GM18873 (cell line): ENCODE measurements at regions not wholly inside any gene's neighbourhood (a gene's known extent, or its start where the extent isn't known, plus 50 kb on each side); places are given as distances from the start of the nearest gene placed in this dataset.
A peak's percentile ranks its signal among the peaks of the same experiment; 100 is the strongest.
"Not testable (repeated sequence)": the region's sequence is repeated elsewhere in the genome, so short reads cannot be mapped to it uniquely, and the experiment has no call there.

Experiments
- ATAC-seq: cut with Tn5 transposase; IDR thresholded peaks from one replicate; pipeline ENCODE4 v1.9.1; 2021; ENCODE audit warnings: mild to moderate bottlenecking, moderate library complexity, moderate number of reproducible peaks; ENCODE audit not compliant: unreplicated experiment, low FRiP score

DNA sequence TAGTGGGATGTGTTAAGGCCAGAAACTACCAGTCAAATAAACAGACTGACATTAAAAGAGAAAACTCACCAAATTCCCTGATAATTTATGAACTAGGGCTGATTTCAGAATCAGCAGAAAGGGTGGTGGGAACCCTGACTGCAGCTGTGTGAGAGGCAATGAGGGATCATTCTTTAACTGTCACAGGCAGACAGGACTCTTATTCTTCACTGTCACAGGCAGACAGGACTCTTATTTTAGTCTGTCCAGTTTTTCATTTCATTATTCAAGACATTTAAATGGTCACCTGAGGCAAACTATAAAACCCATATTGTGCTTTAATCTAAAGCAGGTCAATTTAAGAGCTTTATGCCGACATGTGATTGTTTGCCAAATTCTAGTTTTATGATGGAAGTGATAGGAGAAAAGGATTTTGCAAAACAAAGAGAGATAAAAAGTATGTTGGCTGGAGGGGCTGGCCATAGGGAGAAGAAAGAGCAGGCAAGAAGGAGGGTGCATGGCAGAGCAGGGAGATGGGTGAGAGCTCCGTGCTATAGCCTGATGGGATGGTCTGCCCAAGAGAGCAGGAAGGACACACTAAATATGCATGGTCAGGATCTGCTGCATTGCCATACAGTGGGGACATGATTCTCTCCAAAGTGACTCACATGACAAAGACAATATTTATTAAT, 366.8 kb downstream of the ANAPC1 start:
- ATAC-seq: not testable (repeated sequence)

DNA sequence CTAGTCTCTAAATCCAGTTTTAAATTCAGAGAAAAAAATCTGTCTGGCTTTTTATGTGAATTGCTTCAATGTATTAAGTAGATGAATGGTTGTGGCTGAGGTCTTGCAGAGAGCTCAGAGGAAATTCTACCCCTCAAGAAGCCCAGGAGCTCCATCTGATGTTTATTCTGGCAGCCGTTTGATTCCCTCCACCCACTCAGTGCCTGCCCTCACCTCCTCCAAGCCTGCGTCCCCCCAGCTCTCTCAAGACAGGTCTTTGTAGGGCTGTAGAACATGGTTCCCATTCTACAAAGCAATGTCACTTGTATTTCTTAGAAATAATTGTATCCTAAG, 366.3 kb downstream of the ANAPC1 start:
- not testable (repeated sequence) for ATAC-seq

DNA sequence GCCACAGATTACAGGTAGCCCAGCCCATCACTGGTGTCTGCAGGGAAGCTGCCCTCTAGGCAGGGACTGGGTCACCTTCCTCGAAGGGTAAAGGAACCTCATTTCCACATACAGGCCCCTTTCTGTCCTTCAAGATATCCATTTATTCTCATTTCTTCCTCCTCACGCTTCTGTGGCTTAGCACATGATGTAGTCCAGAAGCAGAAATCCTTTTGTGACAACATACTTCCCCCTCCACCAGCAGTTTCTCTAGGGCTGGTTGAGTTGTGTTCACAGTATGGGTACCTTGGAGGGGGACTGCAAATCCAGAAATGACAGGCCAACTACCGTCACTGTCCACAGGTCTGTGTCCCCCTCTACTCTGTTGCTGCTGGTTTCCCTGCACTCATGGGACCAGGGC, 364.9 kb downstream of the ANAPC1 start:
- ATAC-seq: no peak

DNA sequence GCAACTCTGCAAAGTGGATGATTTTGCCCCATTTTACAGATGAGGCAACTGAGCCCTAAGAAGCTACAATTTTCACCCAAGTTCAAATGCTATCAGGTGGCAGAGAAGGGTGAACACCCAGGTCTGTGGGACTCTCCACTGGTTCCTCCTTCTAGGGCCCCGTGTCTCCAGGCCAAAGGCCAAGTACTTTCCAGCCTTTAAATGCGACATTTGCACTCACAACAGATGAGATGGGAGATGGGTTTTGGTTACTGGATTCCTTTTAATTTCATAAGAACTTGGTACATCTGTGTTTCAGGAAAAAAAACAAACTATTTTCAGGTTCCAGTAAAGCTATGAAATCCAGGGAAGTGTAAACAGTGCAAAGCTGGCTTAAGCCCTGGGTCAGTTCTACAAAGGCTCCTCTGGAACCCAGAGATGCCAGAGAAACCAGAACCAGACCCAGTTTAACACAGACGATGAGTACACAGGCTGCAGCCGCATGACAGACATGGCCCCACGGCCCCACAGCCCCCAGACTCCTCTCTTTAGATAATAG, 361.7 kb downstream of the ANAPC1 start:
- no peak for ATAC-seq

DNA sequence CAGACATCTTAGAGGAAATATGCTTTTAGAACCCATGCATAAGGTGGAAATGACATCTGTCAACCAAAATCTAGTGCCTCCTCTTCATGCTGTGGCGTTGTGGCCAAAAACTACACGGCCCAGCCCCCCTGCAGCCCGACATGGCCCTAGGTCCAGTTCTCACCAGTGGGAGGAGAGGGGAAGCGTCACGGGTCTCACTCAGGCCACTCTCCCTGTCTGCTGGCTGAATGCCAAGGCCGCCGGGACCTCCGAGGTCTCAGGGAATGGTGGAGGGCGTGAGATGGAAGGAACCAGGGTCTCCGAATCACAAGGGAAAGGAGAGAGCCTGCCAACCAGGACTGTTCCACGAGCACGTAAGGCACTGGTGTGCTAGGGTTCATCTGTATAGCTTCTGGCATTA, 361.0 kb downstream of the ANAPC1 start:
- no peak for ATAC-seq

DNA sequence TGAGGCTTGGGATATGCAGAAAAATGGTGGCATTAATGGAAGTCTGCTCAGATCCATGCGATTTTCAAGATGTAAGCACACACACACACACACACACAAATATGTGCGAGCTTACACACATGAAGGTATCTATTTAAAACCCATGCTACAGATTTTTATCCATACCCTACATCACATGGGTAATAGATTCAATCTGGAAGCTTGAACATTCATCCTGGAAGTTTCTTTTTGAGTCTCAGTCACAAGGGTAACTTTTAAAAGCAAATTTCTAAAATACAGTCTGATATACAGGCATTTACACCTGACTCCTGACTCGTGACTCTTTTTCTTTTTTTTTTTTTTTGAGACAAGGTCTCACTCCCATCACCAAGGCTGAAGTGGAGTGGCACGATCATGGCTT, 359.0 kb downstream of the ANAPC1 start:
- ATAC-seq: not testable (repeated sequence)

DNA sequence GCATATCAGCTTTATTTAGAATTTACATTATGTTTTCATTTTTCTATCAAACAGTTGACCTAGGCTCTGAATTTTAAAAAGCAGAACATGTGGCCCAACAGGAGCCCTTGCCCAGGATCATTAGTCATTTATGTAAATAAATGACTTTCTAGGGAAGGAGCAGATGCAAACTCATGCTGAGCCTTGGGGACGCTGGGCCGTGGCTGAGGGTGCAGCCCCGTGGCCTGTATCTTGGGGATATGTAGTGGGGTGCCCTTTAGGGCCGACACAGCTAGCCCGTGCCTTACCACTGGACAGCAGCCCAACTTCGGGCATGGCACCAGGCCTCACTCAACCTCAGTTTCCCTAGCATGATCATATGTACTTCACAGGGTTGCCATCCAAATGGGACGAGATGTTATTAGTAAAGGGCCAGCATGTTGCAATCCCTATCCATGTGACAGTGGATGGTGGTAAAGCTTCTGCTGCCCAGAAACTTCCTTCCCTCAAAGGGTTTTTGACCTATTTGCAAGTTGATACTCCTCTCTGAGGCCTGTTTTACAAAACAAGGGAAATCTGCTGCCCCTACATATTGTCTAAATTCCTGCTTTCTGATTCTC, 357.9 kb downstream of the ANAPC1 start:
- not testable (repeated sequence) for ATAC-seq

DNA sequence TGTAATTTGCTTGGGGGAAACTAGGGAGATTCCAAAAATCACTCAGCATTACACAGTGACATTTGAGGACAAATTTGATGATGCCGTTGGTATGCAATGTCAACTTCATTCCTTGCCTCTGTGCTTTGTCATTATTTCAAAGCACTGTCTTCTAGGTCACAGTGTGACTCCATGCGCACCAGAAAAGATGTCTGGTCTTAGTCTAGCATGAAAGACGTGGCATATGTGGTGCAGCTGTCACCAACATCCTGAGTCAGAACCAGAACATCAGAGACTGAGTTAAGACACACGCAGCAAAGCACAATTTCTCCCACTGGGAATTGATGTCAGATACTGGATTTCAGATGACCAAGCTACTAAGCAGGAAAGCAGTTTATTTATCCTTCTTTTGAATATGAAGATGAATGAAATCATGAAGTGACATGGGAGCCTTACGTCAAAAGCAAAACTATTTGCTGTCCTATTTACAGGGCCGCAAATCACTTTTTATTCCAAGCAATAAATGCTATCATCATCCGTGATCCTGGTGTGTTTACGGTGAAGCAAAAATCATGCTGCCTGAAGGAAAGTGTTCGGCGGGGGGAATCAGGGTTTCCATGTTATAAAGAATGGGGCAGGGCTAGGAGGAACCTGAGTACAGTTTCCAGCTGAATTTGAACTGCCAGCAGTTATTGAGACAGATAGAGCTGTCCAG, 356.1 kb downstream of the ANAPC1 start:
- ATAC-seq: not testable (repeated sequence)

DNA sequence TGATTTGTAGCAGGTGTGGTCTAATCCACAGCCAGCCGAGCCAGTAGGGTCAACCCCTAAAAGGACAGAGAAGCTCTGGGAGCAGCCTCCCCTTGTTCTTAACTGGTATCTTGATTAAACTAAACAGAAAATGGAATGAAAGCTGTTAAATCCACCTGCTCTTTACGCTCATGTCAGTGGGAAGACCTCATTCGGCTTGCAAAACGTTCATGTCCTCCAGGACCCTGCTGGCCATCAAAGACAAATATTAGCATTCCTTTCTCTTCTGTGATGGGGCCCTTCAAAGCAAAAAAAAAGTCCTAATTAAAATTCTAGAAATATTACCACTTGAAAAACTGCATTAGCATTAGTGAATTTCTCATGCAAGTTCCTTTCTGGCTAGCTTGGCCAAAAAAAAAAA, 355.0 kb downstream of the ANAPC1 start:
- ATAC-seq: not testable (repeated sequence)

DNA sequence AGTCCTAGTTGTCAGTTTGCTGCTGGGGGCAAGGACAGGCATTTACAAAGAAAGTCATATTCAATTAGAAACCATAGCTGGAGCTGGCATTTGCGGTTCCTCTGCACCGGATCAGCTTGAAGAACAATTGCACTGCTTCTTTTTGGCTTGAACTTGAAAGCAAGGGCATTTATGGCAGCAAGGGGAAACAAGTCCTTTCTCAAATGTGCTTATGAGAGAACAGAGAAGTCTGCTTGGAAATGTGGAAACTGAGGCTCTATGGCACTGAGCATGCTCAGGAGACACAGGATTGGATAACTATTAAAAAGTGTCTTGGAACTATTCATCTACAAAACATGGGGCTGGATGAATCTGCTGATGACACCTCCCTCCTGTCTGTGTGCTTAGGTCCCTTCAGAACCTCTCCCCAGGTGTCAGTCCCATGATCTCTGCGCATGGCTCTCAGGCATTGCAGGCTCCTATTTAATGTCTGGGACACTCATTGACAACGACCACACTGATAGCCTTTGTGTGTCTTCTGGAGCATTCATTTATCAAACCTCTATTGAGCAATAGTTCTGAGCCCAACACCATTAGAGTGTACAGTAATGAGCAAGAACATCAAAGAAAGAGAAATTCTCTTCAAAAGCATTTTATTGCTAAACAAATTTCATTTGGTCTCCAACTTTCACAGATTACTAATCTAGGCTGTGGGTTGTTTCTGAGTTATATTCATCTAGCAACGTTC, 353.6 kb downstream of the ANAPC1 start:
- ATAC-seq: not testable (repeated sequence)

DNA sequence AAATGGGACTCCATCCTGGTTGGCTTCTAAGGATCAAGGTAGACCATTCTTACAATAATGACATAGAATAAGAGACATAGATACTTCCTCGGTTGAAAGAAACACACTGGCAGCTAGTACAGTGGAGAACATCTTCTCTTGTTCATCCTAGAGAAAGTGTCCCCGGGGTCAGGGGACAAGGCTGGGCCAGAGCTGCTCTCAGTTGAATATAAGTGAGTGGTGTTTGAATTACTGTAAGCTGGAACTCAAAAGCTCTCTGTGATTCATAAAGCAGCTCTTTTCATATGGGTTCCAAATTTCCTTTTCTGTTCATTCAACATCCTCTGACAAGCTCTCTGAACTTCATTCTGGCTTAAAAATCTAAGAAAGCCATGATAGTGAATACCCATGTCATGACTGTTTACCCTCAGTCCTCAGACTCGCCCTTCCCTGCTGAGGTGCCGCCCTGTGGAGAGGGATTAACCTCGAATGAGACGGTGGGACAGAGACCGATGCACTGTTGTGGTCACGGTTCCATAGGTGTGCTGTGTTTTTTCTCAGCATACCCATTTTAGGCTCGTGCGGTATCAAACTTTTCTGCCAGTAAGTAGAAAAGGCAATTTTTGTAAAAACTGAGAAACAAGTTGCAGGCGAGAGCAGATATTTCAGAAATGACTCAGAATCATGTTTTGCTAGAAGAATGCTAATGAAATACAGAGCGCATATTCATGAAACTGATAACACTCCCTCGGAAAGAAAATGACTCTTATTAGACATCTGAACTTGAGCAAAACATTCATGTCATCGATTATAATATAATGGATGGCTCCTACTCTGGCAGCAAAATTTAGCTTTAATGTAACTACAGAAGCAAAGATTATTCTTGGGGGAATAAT, 351.1 kb downstream of the ANAPC1 start:
- peak; percentile 28 for ATAC-seq

DNA sequence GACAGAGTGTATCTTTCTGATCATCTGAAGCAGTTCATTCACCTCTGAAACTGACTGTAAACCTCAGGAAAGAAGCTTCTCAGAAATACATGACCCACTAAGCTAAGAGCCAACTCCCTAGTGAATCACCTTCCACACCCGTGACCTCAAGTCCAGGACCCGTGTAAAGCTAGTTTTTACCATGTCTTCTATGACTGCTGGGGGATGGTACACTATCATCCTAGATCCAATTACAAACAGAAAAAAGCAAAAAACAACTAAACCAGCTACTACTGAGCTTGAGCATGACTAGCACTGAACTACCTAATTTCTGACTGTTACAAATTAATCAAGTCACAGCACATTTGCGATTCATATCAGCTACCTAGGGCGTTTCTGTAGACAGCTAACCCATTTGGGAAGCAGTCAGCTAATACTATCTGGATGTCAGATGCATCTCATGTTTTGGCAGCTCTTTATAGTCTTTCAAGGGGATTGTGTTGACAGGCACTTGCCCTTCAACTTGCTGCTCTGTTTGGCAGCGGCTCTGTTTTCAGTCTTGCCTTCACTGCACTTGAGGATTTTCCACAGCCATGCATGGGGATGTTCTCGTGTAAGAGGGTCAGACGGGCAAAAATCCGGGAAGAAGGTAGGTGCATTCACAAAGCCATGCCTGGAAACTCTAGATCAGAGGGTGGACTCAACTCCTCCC, 350.3 kb downstream of the ANAPC1 start:
- ATAC-seq: peak; percentile 47

DNA sequence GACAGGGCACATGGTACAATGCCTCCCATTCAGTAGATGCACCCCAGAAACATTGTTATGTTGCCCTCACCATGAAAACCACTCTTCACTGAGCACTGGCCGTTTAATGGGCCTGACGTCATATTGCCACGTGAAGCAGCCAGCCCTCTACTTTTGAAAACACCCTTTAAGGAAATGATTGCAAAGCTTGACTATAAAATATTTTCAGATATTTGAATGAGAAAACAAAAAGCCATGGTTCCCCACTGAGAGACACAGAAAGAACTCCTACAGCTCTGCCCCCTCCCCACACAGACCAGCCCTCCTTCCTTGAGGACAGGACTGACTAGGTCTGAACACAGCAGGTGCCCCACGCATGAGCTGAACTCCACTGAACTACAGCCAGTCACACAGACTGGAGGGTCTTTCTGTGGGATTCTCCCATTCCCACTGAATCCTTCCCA, 349.1 kb downstream of the ANAPC1 start:
- ATAC-seq: no peak

DNA sequence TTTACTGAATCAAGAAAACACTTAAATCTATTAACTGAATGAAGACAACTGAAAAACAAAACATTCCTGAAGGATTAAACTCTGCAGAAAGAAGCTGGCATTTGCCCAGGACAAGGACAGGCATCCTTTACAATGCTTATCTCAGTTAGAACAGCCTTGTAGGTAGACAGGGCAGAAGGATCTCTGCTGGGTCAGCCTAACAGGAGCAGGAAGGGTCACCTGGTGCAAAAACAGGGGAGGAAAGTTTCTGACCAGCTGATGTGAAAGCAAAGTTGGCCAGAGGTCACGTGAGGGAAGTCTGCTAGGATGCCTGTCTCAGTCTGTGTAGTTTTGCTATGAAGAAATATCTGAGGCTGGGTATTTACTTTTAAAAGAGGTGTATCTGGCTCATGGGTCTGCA, 348.6 kb downstream of the ANAPC1 start:
- no peak for ATAC-seq

DNA sequence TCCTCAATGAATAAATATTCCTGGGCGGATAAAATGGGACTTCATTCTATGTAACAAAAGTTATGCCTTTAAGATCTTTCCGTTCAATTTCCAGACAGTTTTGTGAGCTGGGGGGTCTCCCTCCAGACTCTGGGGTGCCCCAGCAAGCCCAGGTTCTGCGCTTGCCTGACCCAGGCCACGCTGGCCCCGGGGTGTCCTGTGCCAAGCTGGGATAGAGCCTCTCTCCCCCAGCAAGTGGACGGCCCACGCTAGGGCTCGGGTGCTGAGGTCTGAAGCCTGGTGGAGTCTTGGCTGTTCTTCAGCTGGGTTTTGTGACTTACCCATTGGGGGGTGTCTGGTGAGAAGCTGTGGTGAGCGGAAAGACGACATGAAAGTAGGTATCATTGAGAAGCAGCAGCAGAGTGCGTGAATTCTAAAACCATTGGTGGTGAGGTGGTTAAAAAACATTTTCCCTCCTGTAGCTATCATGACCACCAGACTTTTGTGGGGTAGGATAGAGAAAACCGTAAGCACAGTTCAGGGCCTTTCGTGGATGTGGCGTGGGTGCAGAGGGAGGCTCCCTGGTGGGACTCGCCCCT, 346.8 kb downstream of the ANAPC1 start:
- ATAC-seq: no peak

DNA sequence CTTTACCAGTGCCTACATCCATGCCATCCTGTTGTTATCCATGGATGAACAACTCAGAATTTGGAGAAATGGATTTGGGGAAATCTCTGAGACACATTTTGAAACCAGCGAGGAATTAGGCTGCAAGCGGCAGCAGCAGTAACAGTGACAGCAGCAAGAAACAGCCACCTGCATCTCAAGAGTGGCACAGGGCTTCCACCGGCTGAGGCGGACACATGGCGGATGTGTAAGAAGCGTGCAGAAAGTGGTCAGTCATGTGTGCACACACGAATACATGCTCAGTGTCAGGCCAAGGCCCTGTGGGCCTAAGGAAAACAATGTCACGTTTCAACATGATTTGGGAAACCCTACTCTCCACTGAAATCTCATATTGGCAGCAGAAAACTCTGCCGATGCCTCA, 344.0 kb downstream of the ANAPC1 start:
- not testable (repeated sequence) for ATAC-seq

DNA sequence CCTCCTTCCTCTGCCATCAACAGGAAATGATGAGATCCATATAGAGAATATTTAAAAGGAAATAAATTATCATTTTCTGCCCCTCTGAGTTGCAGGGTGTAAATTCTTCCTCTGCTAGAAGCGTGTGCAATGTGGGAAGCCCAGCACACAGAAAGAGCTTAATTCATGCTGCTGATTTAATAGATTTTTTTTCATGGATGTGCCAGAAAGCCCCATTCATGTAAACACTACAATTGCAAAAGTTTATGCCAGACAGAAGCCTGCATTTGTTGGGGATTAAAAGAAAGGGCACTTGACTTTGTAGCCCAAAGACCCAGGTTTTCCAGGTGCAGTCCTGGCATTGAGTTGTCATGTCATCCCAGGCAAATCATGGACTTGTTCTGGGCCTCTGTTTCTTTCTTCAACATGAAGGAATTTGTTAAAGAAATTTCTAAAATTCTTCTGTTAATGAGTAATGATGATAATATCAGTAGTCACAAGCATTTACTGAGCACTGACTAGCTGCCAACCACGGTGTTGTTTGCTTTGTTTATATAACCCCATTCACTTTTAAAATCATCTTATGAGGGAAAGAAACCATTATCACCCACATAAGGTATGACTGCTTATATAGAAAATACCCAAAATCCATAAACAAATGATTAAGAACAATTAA, 341.7 kb downstream of the ANAPC1 start:
- ATAC-seq: not testable (repeated sequence)

DNA sequence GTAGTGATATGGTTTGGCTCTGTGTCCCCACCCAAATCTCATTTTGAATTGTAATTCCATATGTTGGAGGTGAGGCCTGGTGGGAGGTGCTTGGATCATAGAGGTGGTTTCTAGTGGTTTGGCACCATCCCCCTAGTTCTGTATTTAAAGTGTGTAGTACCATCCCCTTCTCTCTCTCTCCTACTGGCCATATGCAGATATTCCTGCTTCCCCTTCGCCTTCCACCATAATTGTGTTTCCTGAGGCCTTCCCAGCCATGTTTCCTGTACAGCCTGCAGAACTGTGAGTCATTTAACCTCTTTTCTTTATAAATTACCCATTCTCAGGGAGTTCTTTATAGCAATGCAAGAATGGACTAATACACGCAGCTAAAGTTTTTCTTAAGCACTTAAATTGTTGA, 340.0 kb downstream of the ANAPC1 start:
- ATAC-seq: not testable (repeated sequence)
